ENCODE measurements at regions not wholly inside any gene's neighbourhood (a gene's known extent, or its start where the extent isn't known, plus 50 kb on each side); places are given as distances from the start of the nearest gene placed in this dataset.

- TF ChIP-seq EZH2phosphoT487 (IDR thresholded peaks at IDR 0.05; ENCODE audit: borderline replicate concordance, low read length) (no peak), CTCF (IDR thresholded peaks at IDR 0.05; ENCODE audit: low read depth, low read length, poor library complexity, severe bottlenecking) (no peak)
Measured at GRCh38 chr7:155979994-155980393, 167.7 kb upstream of the SHH start.

Data from DOHH2 (cell line).